Body of pancreas (tissue), 4 donors: ENCODE measurements at regions not wholly inside any gene's neighbourhood (a gene's known extent, or its start where the extent isn't known, plus 50 kb on each side); places are given as distances from the start of the nearest gene placed in this dataset.

Experiments used
- ATAC-seq: fragments of 150-250 bp; one replicate; pipeline ENCODE4 v1.9.1; 2016
- DNase-seq, 4 donors: peaks; one replicate each; pipeline ENCODE4 v3.0.0-alpha.2; 2019
- H3K27ac ChIP-seq, 4 donors: fragments of 200-600 bp; sonication (generic); 1 replicate in 3 of 4; 2 replicates in 1 of 4; pipeline versions ENCODE4 v1.5.1 to v1.6.1; 2016 to 2019; ENCODE audit warnings: mild to moderate bottlenecking in 1 of 4, mixed read lengths in 1 of 4, moderate library complexity in 1 of 4
- H3K27me3 ChIP-seq, 2 donors: fragments of 200-600 bp; sonication (generic); one replicate each; pipeline ENCODE4 v1.6.0; 2016; ENCODE audit warnings: mild to moderate bottlenecking in 1 of 2
- H3K36me3 ChIP-seq, 2 donors: fragments of 200-600 bp; sonication (generic); replicated peaks in 1 of 2; 2 replicates each; pipeline ENCODE4 v1.5.1; 2016; ENCODE audit warnings: low read depth in 2 of 2; ENCODE audit not compliant: insufficient read depth in 1 of 2
- H3K4me1 ChIP-seq: fragments of 200-600 bp; sonication (generic); one replicate; pipeline ENCODE4 v1.6.0; 2016
- H3K4me3 ChIP-seq, 2 donors: fragments of 200-600 bp; sonication (generic); 1 replicate in 1 of 2; 2 replicates in 1 of 2; pipeline ENCODE4 v1.5.1; 2016 to 2019
- H3K9me3 ChIP-seq, 3 donors: fragments of 200-600 bp; sonication (generic); 1 replicate in 2 of 3; 2 replicates in 1 of 3; pipeline ENCODE4 v1.5.1; 2016
- POLR2A ChIP-seq, 3 donors: fragments of 450-650 bp; IDR thresholded peaks; one replicate each; pipeline ENCODE4 v1.6.1; 2016; ENCODE audit warnings: antibody characterized with exemption in 3 of 3, mild to moderate bottlenecking in 2 of 3
- WGBS, 2 donors: methylation state at CpG; one replicate each; pipeline ENCODE4 v1.1.5; 2017; 5-methylcytosine and 5-hydroxymethylcytosine counted together
- intact Hi-C: fragments of 100-400 bp; cut with DNase I; formaldehyde crosslinking; loops from one replicate; pipeline ENCODE4 v1.15.1; 2023
- TF ChIP-seq, protein P1 (sequence below), 7 experiments: fragments of 450-650 bp in 4 of 7; fragments of 200-600 bp in 3 of 7; sonication (generic) in 3 of 7; IDR thresholded peaks; one replicate each; pipeline ENCODE4 v1.5.1; 2016 to 2019; ENCODE audit warnings: antibody characterized with exemption in 7 of 7

DNA sequence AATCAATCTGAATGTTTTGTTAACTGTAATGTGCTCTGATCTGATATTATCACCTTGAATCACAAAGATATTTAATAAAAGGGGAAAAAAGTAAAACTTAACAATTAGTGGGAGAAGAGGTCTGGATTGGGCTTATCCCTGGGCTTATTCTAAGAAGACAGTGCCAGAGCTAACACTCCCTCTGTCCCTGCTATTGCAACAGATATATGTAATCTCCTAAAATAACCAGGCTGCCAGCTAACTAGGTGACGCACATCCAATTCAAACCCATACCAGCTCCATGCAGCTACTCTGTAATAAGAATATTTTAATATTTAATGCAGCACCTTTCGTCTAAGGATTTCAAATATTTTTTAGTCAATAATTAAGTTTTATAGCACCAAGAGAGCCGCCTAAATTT lies 330.1 kb upstream of the MARCKS start:
- intact Hi-C loops: no loop called here
- ATAC-seq: no peak
- Histone ChIP-seq H3K27me3 (no peaks in the 10 kb centered on the region), H3K9me3 (no peaks in the 10 kb centered on the region), H3K36me3 (no peaks in the 10 kb centered on the region), H3K27ac (no peak overlapping the region), H3K4me3 (no peak overlapping the region), H3K4me1 (no peaks in the 10 kb centered on the region)
- DNase-seq: no peak
- WGBS, 2 donors: 64 to 69% methylated on average over 3 of the region's 3 CpGs
- TF ChIP-seq POLR2A (IDR thresholded peaks at IDR 0.05): no peak
- TF ChIP-seq, protein P1, sequence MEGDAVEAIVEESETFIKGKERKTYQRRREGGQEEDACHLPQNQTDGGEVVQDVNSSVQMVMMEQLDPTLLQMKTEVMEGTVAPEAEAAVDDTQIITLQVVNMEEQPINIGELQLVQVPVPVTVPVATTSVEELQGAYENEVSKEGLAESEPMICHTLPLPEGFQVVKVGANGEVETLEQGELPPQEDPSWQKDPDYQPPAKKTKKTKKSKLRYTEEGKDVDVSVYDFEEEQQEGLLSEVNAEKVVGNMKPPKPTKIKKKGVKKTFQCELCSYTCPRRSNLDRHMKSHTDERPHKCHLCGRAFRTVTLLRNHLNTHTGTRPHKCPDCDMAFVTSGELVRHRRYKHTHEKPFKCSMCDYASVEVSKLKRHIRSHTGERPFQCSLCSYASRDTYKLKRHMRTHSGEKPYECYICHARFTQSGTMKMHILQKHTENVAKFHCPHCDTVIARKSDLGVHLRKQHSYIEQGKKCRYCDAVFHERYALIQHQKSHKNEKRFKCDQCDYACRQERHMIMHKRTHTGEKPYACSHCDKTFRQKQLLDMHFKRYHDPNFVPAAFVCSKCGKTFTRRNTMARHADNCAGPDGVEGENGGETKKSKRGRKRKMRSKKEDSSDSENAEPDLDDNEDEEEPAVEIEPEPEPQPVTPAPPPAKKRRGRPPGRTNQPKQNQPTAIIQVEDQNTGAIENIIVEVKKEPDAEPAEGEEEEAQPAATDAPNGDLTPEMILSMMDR (IDR thresholded peaks at IDR 0.05): no peak

DNA sequence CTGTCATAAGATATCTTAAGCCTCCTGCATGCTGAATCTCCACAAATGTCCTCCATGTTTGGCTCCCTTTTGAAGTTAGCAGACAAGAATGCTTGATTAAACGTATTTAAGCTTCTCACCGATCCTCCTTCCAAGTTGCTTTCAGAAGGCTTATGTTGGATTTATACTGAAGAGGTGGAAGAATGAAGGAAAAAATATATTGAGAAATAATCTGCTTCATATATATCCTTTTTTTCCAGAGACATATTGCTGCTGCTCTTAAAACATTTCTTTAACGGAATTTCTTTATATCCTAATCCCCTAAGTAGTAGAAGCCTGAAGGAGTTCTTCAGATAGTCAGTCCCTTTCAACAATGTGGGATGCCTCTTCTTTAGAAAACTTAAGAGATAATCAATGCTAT lies 329.0 kb upstream of the MARCKS start:
- H3K36me3 ChIP-seq: no peaks in the 10 kb centered on the region
- no peak for ATAC-seq
- TF ChIP-seq, protein P1 (IDR thresholded peaks at IDR 0.05): no peak
- TF ChIP-seq POLR2A (IDR thresholded peaks at IDR 0.05): no peak
- no peaks in the 10 kb centered on the region for H3K9me3 ChIP-seq
- intact Hi-C loops: no loop called here
- no peak for DNase-seq
- 92% methylated on average over 3 of the region's 3 CpGs for WGBS, 2 donors
- H3K27me3 ChIP-seq: no peaks in the 10 kb centered on the region
- no peak overlapping the region for H3K4me3 ChIP-seq
- H3K4me1 ChIP-seq: no peaks in the 10 kb centered on the region
- H3K27ac ChIP-seq: no peak overlapping the region

DNA sequence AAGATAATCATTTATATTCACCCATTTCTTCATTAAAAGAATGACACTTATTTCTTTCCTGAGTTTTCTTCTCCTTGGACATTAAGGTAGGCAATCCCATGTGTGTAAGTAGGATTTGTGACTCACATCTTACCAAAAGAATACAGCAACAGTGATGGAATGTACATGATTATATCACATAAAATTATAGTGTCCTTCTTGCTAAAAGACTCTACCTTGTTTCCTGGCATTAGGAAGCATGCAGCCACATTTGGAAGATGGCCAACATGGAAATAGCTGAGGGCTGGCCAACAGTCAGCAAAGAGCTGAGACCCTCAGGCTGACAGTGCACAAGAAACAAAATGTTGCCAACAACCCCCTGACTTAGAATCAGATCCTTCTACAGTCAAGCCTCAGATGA lies 327.9 kb upstream of the MARCKS start:
- no peaks in the 10 kb centered on the region for H3K27me3 ChIP-seq
- no peaks in the 10 kb centered on the region for H3K9me3 ChIP-seq
- no peak overlapping the region for H3K27ac ChIP-seq
- no peaks in the 10 kb centered on the region for H3K36me3 ChIP-seq
- DNase-seq (no peak), ATAC-seq (no peak)
- intact Hi-C loops: no loop called here
- no peak for TF ChIP-seq POLR2A (IDR thresholded peaks at IDR 0.05)
- TF ChIP-seq, protein P1 (IDR thresholded peaks at IDR 0.05): no peak
- no peak overlapping the region for H3K4me3 ChIP-seq
- H3K4me1 ChIP-seq: no peaks in the 10 kb centered on the region

DNA sequence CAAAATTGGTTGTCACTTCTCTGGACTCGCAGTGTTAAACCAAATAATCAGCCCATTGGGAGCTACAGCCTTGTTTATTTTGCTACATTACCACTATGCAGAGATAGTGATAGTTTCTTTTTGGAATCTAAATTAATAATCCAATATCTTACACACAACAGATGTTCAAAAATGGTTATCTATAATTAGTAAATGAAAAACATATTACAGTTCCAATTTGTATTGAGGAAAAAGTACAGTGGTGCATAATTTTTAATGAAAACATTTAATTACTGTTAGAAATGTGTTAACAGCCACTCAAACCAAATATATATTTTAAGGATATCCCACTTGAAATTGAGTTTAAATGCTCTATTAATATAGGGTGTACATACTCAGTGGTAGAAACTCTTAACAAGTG lies 327.3 kb upstream of the MARCKS start:
- WGBS, 2 donors: 88 to 90% methylated on average over 1 of the region's 1 CpG

DNA sequence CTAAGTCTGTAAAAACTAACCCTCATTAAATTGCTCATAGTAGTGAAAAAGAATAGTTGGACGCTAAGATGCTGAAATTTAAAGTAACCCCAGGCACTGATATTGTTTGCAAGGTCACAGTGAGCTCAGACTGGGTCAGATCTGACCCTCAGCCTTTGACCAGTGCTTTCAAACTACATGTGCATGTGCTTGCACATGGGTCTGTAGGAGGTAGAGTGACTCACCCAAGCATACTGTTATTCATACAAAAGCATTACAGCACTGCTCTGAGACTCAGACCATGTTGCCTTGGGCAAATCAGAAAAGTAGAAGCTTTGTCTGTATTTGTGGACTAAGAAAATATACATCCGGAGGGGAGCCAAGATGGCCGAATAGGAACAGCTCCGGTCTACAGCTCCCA lies 326.4 kb upstream of the MARCKS start:
- Histone ChIP-seq H3K27me3 (no peaks in the 10 kb centered on the region), H3K36me3 (no peaks in the 10 kb centered on the region), H3K9me3 (no peaks in the 10 kb centered on the region), H3K4me3 (no peak overlapping the region), H3K4me1 (no peaks in the 10 kb centered on the region), H3K27ac (no peak overlapping the region)
- intact Hi-C loops: no loop called here
- WGBS, 2 donors: 79 to 95% methylated on average over 2 to 4 of the region's 4 CpGs
- TF ChIP-seq POLR2A (IDR thresholded peaks at IDR 0.05): no peak
- TF ChIP-seq, protein P1 (IDR thresholded peaks at IDR 0.05): no peak
- ATAC-seq (no peak), DNase-seq (no peak)

More for the DNA sequence above, 327.3 kb upstream of the MARCKS start:
- Histone ChIP-seq H3K4me3 (no peak overlapping the region), H3K27me3 (no peaks in the 10 kb centered on the region), H3K36me3 (no peaks in the 10 kb centered on the region), H3K27ac (no peak overlapping the region), H3K4me1 (no peaks in the 10 kb centered on the region), H3K9me3 (no peaks in the 10 kb centered on the region)
- ATAC-seq: no peak
- DNase-seq: no peak
- intact Hi-C loops: no loop called here
- TF ChIP-seq, protein P1 (IDR thresholded peaks at IDR 0.05): no peak
- no peak for TF ChIP-seq POLR2A (IDR thresholded peaks at IDR 0.05)
